ENCODE measurements at regions not wholly inside any gene's neighbourhood (a gene's known extent, or its start where the extent isn't known, plus 50 kb on each side); places are given as distances from the start of the nearest gene placed in this dataset.

GRCh38 chr15:95352631-95353187 lies 977.8 kb upstream of the NR2F2 start:
- Histone ChIP-seq H3K14ac (ENCODE audit: insufficient read length) (no peak overlapping the region), H3K23me2 (ENCODE audit: low read depth, low read length) (no peaks in the 10 kb centered on the region), H2BK12ac (ENCODE audit: low read depth, low read length) (no peak overlapping the region), H4K5ac (ENCODE audit: insufficient read length, low read depth, low read length) (no peak overlapping the region), H3K9ac (replicated peaks in 1 of 4; ENCODE audit: extremely low read depth in 1 of 4, low read depth in 3 of 4, low read length in 3 of 4) (no peak overlapping the region), H3K56ac (replicated peaks; ENCODE audit: insufficient read length, low read depth, low read length) (no peak overlapping the region), H3K79me2 (ENCODE audit: control insufficient read depth in 1 of 2, insufficient read depth in 2 of 2, low read length in 2 of 2) (no peaks in the 10 kb centered on the region), H3K4ac (replicated peaks; ENCODE audit: insufficient read length, low read depth, low read length) (no peak overlapping the region), H3K9me3 (ENCODE audit: insufficient read depth in 2 of 2, low read depth in 1 of 2, low read length in 1 of 2) (no peaks in the 10 kb centered on the region), H3K23ac (ENCODE audit: insufficient read length) (no peak overlapping the region), H2AK5ac (ENCODE audit: low read depth, low read length) (no peak overlapping the region), H4K8ac (ENCODE audit: extremely low read depth, insufficient read depth, low read length) (no peak overlapping the region), H3K27me3 (replicated peaks in 1 of 4; ENCODE audit: control insufficient read depth in 3 of 4, extremely low read depth in 1 of 4, insufficient read depth in 3 of 4, low read length in 3 of 4) (no peaks in the 10 kb centered on the region), H2BK120ac (replicated peaks; ENCODE audit: low read depth, low read length) (no peak overlapping the region), H2BK20ac (ENCODE audit: low read length) (no peak overlapping the region), H2BK15ac (ENCODE audit: low read length) (no peak overlapping the region), H3K4me1 (replicated peaks in 1 of 4; ENCODE audit: control insufficient read depth in 3 of 4, insufficient read depth in 4 of 4, low read length in 3 of 4) (no peaks in the 10 kb centered on the region), H3K79me1 (ENCODE audit: low read depth, low read length) (no peaks in the 10 kb centered on the region), H4K91ac (replicated peaks; ENCODE audit: insufficient read length, low read length) (no peak overlapping the region), H3K36me3 (ENCODE audit: control insufficient read depth in 2 of 4, insufficient read depth in 4 of 4, low read length in 3 of 4) (no peaks in the 10 kb centered on the region), H4K20me1 (replicated peaks in 1 of 2; ENCODE audit: control insufficient read depth in 1 of 2, insufficient read depth in 2 of 2, low read length in 2 of 2) (no peaks in the 10 kb centered on the region), H3K27ac (ENCODE audit: low read depth, low read length) (no peak overlapping the region), H2BK5ac (ENCODE audit: low read depth, low read length) (no peak overlapping the region), H3K18ac (ENCODE audit: extremely low read depth, low read length) (no peak overlapping the region), H2AFZ (ENCODE audit: low read length) (no peak overlapping the region), H3K4me3 (ENCODE audit: extremely low read depth in 1 of 4, insufficient read depth in 2 of 4, low read depth in 3 of 4, low read length in 4 of 4) (no peak overlapping the region), H3K4me2 (ENCODE audit: insufficient read depth in 1 of 2, low read depth in 2 of 2, low read length in 2 of 2) (no peak overlapping the region)
- FAIRE-seq = no peak
- DNase-seq (ENCODE audit: low read depth in 1 of 2, low spot score in 2 of 2) = no peak
- POLR2A ChIA-PET (ENCODE audit: partially characterized antibody) = no interaction called here
- 93% methylated on average over 9 of the region's 9 CpGs; no CpG with 5 or more reads in 1 of the 2 experiments for WGBS, 2 experiments (ENCODE audit: extremely low coverage in 1 of 2, insufficient coverage in 1 of 2, insufficient read length in 1 of 2, insufficient replicate concordance in 2 of 2, low coverage in 1 of 2, low lambda C conversion rate in 2 of 2, missing lambda C conversion rate in 1 of 2)
- CTCF ChIA-PET (ENCODE audit: partially characterized antibody) = interaction anchor here (2.1 kb wide), 1 partner anchor 328 kb away, joined by 5 read pairs; no protein-coding TSS in a partner anchor
- TF ChIP-seq POLR2AphosphoS5 (IDR thresholded peaks at IDR 0.05; ENCODE audit: low read depth, low read length) (no peak), GTF2F1 (IDR thresholded peaks at IDR 0.05; ENCODE audit: borderline replicate concordance, low read depth, low read length) (no peak), POLR2A (IDR thresholded peaks at IDR 0.05; ENCODE audit: control extremely low read depth in 1 of 2, low read depth in 2 of 2, low read length in 2 of 2) (no peak), CTBP2 (IDR thresholded peaks at IDR 0.05; ENCODE audit: borderline replicate concordance, insufficient read depth, insufficient read length, low read length) (no peak), RBBP5 (IDR thresholded peaks at IDR 0.05; ENCODE audit: borderline replicate concordance, low read depth, low read length) (no peak), RNF2 (IDR thresholded peaks at IDR 0.05; ENCODE audit: borderline replicate concordance, low read depth, low read length, missing control alignments, poor library complexity, severe bottlenecking) (no peak), CBX8 (IDR thresholded peaks at IDR 0.05; ENCODE audit: borderline replicate concordance, low read depth, low read length) (no peak), SIX5 (IDR thresholded peaks at IDR 0.05; ENCODE audit: low read depth, low read length) (no peak), MAFK (IDR thresholded peaks at IDR 0.05; ENCODE audit: low read depth, low read length) (no peak), HDAC6 (IDR thresholded peaks at IDR 0.05; ENCODE audit: low read depth, low read length) (no peak), SUZ12 (IDR thresholded peaks at IDR 0.05; ENCODE audit: low read length) (no peak)

Data from H1 (cell line).